Cardiac fibroblast (primary cell): ENCODE measurements at regions not wholly inside any gene's neighbourhood (a gene's known extent, or its start where the extent isn't known, plus 50 kb on each side); places are given as distances from the start of the nearest gene placed in this dataset.

Experiments used
- DNase-seq, 2 donors: peaks; one replicate each; pipeline versions ENCODE4 v3.0.0 to v3.0.0-alpha.2; 2010; ENCODE audit warnings: low read depth in 2 of 2
- H3K4me3 ChIP-seq, 2 donors: replicated peaks in 1 of 2; 1 replicate in 1 of 2; 2 replicates in 1 of 2; pipeline ENCODE4 v1.5.1; 2011; ENCODE audit warnings: low read depth in 2 of 2, low read length in 2 of 2, mild to moderate bottlenecking in 2 of 2, moderate library complexity in 1 of 2
- TF ChIP-seq, protein P1 (sequence below): IDR thresholded peaks from one replicate; pipeline ENCODE4 v1.5.1; 2011; ENCODE audit warnings: low read depth, mild to moderate bottlenecking, low read length, inconsistent platforms

DNA sequence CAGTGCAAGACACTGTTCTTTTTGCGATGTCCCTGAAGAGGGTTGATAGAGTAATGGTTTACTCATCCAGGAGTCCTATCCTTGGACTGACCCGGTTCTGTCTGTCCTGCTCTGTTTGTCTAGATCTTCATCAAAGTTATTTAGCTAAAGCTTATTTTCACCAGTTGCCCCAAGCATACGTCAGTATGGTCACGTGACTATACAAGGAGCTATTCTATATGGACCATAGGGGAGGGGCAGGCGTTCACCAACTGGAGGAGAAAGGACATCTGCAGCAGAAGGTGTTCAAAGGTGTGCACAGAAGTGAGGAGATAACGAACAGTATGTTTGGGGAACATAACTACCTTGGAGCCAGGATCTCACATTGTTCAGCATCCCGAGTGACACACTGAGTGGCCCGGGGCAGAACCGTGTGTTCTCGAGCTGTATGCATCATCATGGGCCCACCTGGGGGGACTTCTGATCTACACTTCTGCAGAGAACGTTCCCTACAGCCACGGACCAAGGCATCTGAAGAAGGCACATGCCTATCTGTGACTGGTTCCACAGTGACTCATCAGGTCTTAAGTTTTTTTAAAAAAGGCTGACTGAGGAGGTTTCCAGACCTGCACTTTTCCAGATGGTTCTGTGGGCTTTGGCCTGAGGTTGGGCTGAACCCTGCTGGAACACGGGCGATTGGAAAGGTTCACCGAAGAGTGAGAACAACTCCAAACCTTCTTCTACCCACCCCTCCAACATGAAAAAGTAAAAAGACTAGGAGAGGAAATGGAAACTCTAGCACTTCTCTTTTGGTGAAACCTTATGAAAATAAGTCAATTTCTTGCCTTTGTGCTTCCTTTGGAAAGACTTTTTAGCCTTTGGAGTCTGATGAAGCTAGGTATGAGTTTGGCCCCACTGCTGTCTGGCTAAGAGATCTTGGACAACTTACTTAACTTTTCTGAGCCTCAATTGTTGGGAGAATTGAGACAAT lies 68.6 kb upstream of the YWHAQ start:
- no peak overlapping the region for H3K4me3 ChIP-seq
- TF ChIP-seq, protein P1, sequence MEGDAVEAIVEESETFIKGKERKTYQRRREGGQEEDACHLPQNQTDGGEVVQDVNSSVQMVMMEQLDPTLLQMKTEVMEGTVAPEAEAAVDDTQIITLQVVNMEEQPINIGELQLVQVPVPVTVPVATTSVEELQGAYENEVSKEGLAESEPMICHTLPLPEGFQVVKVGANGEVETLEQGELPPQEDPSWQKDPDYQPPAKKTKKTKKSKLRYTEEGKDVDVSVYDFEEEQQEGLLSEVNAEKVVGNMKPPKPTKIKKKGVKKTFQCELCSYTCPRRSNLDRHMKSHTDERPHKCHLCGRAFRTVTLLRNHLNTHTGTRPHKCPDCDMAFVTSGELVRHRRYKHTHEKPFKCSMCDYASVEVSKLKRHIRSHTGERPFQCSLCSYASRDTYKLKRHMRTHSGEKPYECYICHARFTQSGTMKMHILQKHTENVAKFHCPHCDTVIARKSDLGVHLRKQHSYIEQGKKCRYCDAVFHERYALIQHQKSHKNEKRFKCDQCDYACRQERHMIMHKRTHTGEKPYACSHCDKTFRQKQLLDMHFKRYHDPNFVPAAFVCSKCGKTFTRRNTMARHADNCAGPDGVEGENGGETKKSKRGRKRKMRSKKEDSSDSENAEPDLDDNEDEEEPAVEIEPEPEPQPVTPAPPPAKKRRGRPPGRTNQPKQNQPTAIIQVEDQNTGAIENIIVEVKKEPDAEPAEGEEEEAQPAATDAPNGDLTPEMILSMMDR = no peak
- DNase-seq = peak; percentile 66 to 79

DNA sequence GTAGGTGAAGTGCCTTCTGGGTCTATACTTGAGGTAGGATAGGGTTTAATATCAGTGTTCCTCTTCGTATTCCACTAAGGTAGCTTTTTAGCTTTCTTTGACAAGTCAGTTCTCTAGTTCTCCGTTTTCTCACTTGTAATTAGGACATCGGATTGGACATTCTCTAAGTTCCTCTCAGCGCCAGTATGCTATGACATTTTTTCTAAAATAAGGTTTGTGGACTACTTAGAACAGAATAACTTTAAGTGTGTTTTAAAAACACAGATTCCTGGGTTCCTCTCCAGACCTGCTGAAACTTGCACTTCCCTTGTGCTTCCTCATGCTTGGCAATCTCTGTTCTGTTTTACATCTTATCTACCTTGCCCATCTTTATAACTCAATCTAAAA lies 69.3 kb upstream of the YWHAQ start:
- no peak for DNase-seq
- TF ChIP-seq, protein P1 = no peak
- H3K4me3 ChIP-seq = no peak overlapping the region

DNA sequence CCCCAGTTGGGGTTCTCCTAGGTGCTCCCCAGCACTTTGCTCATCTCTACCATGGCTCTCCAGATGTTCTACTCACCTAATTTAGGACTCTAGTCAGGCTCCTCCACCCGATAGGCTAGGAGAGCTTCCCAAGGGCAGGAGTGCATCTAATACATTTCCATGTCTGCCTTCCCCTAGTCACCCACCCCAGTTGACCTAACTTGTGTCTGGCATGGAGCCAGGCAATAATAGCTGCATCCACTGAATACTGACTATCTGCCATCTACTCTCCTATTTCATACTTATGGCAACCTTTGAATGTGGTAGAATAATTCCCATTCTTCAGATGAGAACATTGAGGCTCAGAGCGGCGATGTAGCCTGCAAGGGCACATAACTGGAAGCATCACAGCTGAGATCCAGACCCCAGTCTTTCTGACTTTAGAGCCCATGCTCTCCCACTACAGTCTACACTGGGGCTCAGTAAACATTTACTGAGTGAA lies 71.8 kb upstream of the YWHAQ start:
- DNase-seq = no peak
- H3K4me3 ChIP-seq = no peak overlapping the region
- TF ChIP-seq, protein P1 = no peak

DNA sequence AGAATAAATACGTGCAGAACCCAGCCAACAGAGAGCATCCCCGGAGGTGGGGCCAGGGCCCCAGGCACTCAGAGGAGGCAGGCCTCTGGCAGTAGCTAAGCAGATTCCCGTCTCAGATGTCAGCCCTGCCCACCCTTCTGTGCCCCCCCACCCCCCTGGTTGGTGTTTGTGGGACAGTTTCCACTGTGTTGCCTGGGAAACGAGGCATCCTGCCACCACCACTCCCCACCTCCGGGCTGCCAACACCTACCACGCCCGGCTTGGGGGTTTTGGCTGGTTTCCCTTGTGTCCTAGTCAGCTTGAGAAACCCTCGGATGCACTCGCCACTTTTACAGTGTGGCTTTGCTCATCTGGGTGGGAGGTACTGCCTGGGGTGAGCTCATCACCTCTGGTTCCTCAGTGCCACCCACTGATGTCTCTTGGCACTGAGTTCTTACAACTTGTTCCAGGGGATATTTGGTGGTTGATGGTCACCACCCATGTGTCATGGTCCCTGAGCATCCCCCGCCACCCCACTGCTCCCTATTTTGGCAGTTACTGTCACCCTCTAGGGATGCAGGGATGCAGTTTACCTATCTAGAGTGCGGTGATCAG lies 72.4 kb upstream of the YWHAQ start:
- DNase-seq = peak; percentile 79 to 94
- H3K4me3 ChIP-seq = no peak overlapping the region
- TF ChIP-seq, protein P1 = no peak

DNA sequence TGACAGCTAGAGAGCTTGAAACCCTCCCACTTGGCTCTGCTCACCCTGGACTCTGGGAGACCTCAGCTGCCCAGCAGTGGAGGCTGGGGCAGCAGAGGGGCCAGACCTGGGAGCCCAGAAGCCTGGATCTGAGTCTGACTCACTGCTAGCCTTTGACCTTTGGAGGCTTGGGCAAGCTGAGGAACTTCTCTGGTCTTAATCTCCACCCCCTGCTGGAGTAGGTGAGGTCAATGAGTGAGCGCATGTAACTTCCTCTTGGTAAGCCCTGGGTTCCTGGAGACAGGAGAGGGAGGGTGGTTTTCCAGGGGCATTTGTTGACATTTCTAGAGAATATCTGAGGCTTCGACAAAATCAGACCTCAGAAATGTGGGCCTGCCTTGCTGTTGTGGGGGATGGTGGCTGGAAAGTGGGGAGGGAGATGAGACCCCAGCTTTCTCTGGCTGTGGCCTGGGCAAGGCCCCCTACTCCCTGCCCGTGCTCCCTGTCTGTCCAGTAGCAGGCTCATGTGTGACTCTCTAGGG lies 73.0 kb upstream of the YWHAQ start:
- TF ChIP-seq, protein P1 = no peak
- no peak overlapping the region for H3K4me3 ChIP-seq
- peak; percentile 79 to 84 for DNase-seq

DNA sequence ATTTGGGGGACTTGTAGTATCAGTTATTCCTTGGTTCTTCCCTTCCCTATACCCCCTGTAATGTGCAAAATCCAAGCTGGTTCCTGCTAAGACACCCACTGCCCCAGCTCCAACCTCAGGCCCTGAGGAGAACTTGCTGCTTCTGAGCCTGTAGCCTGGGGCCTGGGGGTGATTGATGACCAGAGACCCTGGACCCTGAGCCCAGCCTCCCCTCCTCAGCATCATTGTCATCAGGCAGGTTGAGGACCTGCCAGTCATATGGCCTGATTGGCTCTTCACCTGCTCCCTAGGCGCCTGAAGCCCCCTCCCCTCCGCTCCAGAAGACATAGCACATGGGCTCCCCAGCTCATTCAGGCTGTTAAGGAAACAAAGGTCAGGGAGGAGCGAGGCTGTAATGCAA lies 73.8 kb upstream of the YWHAQ start:
- TF ChIP-seq, protein P1 = no peak
- DNase-seq = no peak
- H3K4me3 ChIP-seq = no peak overlapping the region
